ENCODE measurements at regions not wholly inside any gene's neighbourhood (a gene's known extent, or its start where the extent isn't known, plus 50 kb on each side); places are given as distances from the start of the nearest gene placed in this dataset.

- no peak for DNase-seq
Measured at GRCh38 chr22:49449811-49450446, 377.7 kb downstream of the BRD1 start.

GRCh38 chr22:49449377-49449776, 378.3 kb downstream of the BRD1 start:
- DNase-seq, result no peak

GRCh38 chr22:49448526-49448925, 379.1 kb downstream of the BRD1 start:
- no peak for DNase-seq

- no peak for DNase-seq
Measured at GRCh38 chr22:49447837-49448236, 379.8 kb downstream of the BRD1 start.

GRCh38 chr22:49446759-49447710, 380.6 kb downstream of the BRD1 start:
- peak; percentile 54 for DNase-seq

GRCh38 chr22:49446145-49446758, 381.4 kb downstream of the BRD1 start:
- DNase-seq, result no peak

- no peak for DNase-seq
Measured at GRCh38 chr22:49444781-49445180, 382.9 kb downstream of the BRD1 start.

GRCh38 chr22:49440931-49441330, 386.7 kb downstream of the BRD1 start:
- DNase-seq, result no peak

GRCh38 chr22:49439373-49439772, 388.3 kb downstream of the BRD1 start:
- no peak for DNase-seq

GRCh38 chr22:49437956-49438355, 389.7 kb downstream of the BRD1 start:
- no peak for DNase-seq

GRCh38 chr22:49437356-49437755, 390.3 kb downstream of the BRD1 start:
- DNase-seq, result no peak

- no peak for DNase-seq
Measured at GRCh38 chr22:49436056-49436455, 391.6 kb downstream of the BRD1 start.

- no peak for DNase-seq
Measured at GRCh38 chr22:49435596-49435995, 392.1 kb downstream of the BRD1 start.

- no peak for DNase-seq
Measured at GRCh38 chr22:49433717-49434611, 393.7 kb downstream of the BRD1 start.

- DNase-seq, result no peak
Measured at GRCh38 chr22:49432897-49433443, 394.7 kb downstream of the BRD1 start.

GRCh38 chr22:49432211-49432896, 395.3 kb downstream of the BRD1 start:
- DNase-seq, result no peak

- DNase-seq, result no peak
Measured at GRCh38 chr22:49431551-49431950, 396.1 kb downstream of the BRD1 start.

- no peak for DNase-seq
Measured at GRCh38 chr22:49429066-49429465, 398.6 kb downstream of the BRD1 start.

- DNase-seq, result no peak
Measured at GRCh38 chr22:49427941-49428340, 399.7 kb downstream of the BRD1 start.

GRCh38 chr22:49427341-49427740, 400.3 kb downstream of the BRD1 start:
- no peak for DNase-seq

GRCh38 chr22:49426618-49427266, 400.9 kb downstream of the BRD1 start:
- no peak for DNase-seq
